ENCODE measurements at regions not wholly inside any gene's neighbourhood (a gene's known extent, or its start where the extent isn't known, plus 50 kb on each side); places are given as distances from the start of the nearest gene placed in this dataset.

DNA sequence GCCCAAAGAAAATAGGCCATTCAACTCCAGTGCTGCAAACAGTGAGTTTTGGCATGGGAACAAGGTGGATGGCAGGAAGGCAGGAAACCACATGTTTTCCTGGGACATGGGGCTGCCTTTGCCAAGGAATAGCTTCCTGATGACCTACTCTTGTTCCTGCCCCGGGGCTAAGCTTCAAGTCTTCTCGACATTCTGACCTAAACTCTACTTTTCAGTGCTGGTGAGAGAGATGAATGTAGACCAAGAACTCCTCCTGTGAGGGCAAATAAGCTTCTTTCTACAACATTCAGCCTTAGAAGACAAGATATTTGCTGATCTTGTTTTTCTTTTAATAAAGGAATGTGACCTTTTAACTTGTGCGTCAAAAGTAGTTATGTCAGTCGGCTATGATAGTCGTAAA, 199.0 kb downstream of the GPR37 start:
- Mint-ChIP-seq H3K4me3 (no peak overlapping the region), H3K27me3 (no peaks in the 10 kb centered on the region), H3K27ac (no peak overlapping the region), H3K9me3 (no peaks in the 10 kb centered on the region), H3K36me3 (no peaks in the 10 kb centered on the region), H3K4me1 (ENCODE audit: unreplicated experiment) (peaks cover 7% of the 10 kb centered on the region)
- TF ChIP-seq, protein P1, sequence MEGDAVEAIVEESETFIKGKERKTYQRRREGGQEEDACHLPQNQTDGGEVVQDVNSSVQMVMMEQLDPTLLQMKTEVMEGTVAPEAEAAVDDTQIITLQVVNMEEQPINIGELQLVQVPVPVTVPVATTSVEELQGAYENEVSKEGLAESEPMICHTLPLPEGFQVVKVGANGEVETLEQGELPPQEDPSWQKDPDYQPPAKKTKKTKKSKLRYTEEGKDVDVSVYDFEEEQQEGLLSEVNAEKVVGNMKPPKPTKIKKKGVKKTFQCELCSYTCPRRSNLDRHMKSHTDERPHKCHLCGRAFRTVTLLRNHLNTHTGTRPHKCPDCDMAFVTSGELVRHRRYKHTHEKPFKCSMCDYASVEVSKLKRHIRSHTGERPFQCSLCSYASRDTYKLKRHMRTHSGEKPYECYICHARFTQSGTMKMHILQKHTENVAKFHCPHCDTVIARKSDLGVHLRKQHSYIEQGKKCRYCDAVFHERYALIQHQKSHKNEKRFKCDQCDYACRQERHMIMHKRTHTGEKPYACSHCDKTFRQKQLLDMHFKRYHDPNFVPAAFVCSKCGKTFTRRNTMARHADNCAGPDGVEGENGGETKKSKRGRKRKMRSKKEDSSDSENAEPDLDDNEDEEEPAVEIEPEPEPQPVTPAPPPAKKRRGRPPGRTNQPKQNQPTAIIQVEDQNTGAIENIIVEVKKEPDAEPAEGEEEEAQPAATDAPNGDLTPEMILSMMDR (conservative IDR thresholded peaks at IDR 0.05) = no peak
- no peak for DNase-seq (ENCODE audit: extremely low spot score, unreplicated experiment)

DNA sequence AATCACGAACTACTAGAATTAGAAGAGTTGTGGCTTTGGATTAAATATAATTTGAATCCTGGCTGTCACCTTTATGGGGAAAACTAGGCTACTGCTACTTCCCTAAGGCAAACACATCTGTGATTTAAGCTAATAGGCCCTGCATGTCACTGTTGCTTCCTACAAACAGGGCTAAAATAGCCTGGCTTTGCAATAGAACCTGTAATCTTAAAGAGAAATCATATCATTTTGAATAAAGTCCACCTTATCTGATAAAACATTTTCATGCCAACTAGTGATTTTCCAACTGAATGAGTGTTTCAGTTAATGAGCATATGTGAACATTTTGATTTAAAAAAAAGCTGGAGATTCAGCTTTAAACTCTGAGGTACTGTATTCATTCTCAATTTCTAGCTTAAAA, 208.0 kb downstream of the GPR37 start:
- no peaks in the 10 kb centered on the region for H3K9me3 Mint-ChIP-seq
- no peaks in the 10 kb centered on the region for H3K36me3 Mint-ChIP-seq
- no peak for DNase-seq (ENCODE audit: extremely low spot score, unreplicated experiment)
- TF ChIP-seq, protein P1 (conservative IDR thresholded peaks at IDR 0.05) = no peak
- no peaks in the 10 kb centered on the region for H3K4me1 Mint-ChIP-seq (ENCODE audit: unreplicated experiment)
- no peak overlapping the region for H3K4me3 Mint-ChIP-seq
- no peaks in the 10 kb centered on the region for H3K27me3 Mint-ChIP-seq
- H3K27ac Mint-ChIP-seq = no peak overlapping the region

DNA sequence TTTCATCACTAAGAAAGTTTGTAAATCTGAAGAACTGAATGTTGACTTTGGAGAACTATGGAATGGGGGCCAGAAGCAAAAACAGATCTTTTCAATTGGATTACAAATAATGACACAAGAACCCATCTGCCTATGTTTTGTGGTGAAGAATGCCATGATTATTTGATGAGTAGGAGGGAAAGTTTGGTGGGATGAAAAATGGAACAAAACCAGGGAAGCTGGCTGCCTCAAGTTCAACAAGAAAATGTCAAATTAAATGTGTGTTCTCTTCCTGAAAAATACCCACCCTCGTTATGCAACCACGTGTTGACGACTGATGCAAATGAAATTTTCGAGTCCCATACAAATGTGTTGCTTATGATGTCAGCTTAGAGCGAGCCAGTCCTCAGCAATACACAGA, 208.5 kb downstream of the GPR37 start:
- Mint-ChIP-seq H3K27ac (no peak overlapping the region), H3K27me3 (no peaks in the 10 kb centered on the region)

DNA sequence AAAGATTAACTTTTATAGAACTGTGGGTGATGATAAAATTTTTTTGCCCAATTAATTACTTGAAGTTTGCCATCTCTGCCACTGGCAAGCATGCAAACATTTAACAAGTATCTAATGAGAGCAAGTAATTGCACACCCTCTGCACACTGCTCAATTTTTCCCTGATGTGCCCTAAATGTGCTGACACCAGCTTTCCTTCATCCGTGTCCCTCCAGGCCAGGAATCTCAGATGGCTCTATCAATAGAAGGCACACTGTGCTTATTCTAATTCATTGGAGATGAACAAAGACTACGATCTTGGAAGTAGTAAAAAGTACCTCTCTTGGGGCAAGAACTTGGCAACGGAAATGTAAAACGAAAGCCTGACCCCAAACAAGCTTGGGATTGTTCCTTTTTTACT, 212.1 kb downstream of the GPR37 start:
- Mint-ChIP-seq H3K4me3 (no peak overlapping the region), H3K27ac (no peak overlapping the region), H3K27me3 (no peaks in the 10 kb centered on the region), H3K9me3 (no peaks in the 10 kb centered on the region), H3K4me1 (ENCODE audit: unreplicated experiment) (no peaks in the 10 kb centered on the region), H3K36me3 (no peaks in the 10 kb centered on the region)
- DNase-seq (ENCODE audit: extremely low spot score, unreplicated experiment) = no peak
- TF ChIP-seq, protein P1 (conservative IDR thresholded peaks at IDR 0.05) = no peak

More for the DNA sequence above, 208.5 kb downstream of the GPR37 start:
- no peak for DNase-seq (ENCODE audit: extremely low spot score, unreplicated experiment)
- Mint-ChIP-seq H3K4me1 (ENCODE audit: unreplicated experiment) (no peaks in the 10 kb centered on the region), H3K9me3 (no peaks in the 10 kb centered on the region), H3K36me3 (no peaks in the 10 kb centered on the region), H3K4me3 (no peak overlapping the region)
- TF ChIP-seq, protein P1 (conservative IDR thresholded peaks at IDR 0.05) = no peak

DNA sequence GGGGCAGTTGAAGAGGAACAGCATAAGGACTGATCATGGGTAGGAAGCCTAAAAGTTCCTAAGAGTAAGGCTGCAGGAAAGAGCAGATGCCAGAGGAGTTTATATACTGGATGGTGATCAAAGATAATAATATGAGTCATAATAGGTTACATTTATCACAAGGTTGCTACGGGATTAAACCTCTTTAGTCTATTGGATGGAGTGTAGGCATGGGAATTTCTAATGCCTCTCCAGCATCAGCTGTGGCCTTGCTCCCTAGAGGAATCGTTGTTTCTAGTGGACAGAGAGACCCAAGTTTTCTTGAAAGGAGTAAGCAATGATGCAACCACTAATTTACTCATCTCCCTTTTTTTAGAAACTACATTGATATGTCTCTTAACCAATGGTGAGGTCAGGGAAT, 213.4 kb downstream of the GPR37 start:
- Mint-ChIP-seq H3K4me3 (no peak overlapping the region), H3K9me3 (no peaks in the 10 kb centered on the region), H3K27ac (no peak overlapping the region), H3K27me3 (no peaks in the 10 kb centered on the region), H3K4me1 (ENCODE audit: unreplicated experiment) (no peaks in the 10 kb centered on the region), H3K36me3 (no peaks in the 10 kb centered on the region)
- TF ChIP-seq, protein P1 (conservative IDR thresholded peaks at IDR 0.05) = no peak
- DNase-seq (ENCODE audit: extremely low spot score, unreplicated experiment) = no peak

DNA sequence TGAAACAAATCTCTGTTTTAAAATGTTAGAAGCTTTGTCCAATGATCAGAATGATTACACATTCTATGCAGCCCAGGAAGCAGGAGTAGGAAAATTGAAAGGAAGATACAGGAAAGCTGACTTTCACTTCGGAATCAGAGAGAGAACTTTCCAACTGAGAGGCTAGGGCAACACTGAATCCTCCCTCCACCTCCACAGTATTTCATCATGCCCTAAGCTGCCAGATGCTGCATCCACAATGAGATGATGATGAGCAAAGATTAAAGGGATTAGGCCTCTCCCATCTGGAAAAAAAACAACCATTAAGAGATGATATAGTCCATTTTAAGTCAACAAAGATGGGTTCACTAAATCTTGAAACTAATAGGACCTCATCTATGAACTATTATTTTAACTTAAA, 215.6 kb downstream of the GPR37 start:
- Mint-ChIP-seq H3K27me3 (no peaks in the 10 kb centered on the region), H3K36me3 (no peaks in the 10 kb centered on the region), H3K4me1 (ENCODE audit: unreplicated experiment) (no peaks in the 10 kb centered on the region), H3K4me3 (no peak overlapping the region), H3K9me3 (no peaks in the 10 kb centered on the region), H3K27ac (no peak overlapping the region)
- TF ChIP-seq, protein P1 (conservative IDR thresholded peaks at IDR 0.05) = no peak
- DNase-seq (ENCODE audit: extremely low spot score, unreplicated experiment) = no peak
